CD14-positive monocyte (primary cell): ENCODE measurements at regions not wholly inside any gene's neighbourhood (a gene's known extent, or its start where the extent isn't known, plus 50 kb on each side); places are given as distances from the start of the nearest gene placed in this dataset.

Source experiments
- DNase-seq, 3 donors: peaks; one replicate each; pipeline ENCODE4 v3.0.0-alpha.2; 2011 to 2022
- H2AFZ ChIP-seq: 2 replicates; pipeline ENCODE4 v1.6.0; 2012; ENCODE audit warnings: mild to moderate bottlenecking, low read depth, low read length, inconsistent platforms; ENCODE audit not compliant: insufficient read depth, poor library complexity, severe bottlenecking
- H3K27ac ChIP-seq, 2 donors: 1 replicate in 1 of 2; 2 replicates in 1 of 2; pipeline ENCODE4 v1.5.1; 2012 to 2013; ENCODE audit warnings: low read length in 2 of 2, control low read depth in 1 of 2, inconsistent platforms in 1 of 2, low read depth in 1 of 2, mild to moderate bottlenecking in 1 of 2
- H3K27me3 ChIP-seq, 2 donors: one replicate each; pipeline versions ENCODE4 v1.6.0 to v1.6.1; 2011 to 2013; ENCODE audit warnings: low read length in 2 of 2; ENCODE audit not compliant: control insufficient read depth in 2 of 2, insufficient read depth in 2 of 2
- H3K36me3 ChIP-seq, 2 donors: replicated peaks in 1 of 2; 1 replicate in 1 of 2; 2 replicates in 1 of 2; pipeline versions ENCODE4 v1.5.1 to v1.6.1; 2012 to 2013; ENCODE audit warnings: low read length in 2 of 2, control low read depth in 1 of 2, inconsistent platforms in 1 of 2, mild to moderate bottlenecking in 1 of 2; ENCODE audit not compliant: insufficient read depth in 2 of 2, control insufficient read depth in 1 of 2
- H3K4me1 ChIP-seq, 2 donors: 1 replicate in 1 of 2; 2 replicates in 1 of 2; pipeline versions ENCODE4 v1.5.1 to v1.6.1; 2012 to 2013; ENCODE audit warnings: low read length in 2 of 2, control low read depth in 1 of 2, inconsistent platforms in 1 of 2, mild to moderate bottlenecking in 1 of 2, moderate library complexity in 1 of 2; ENCODE audit not compliant: insufficient read depth in 2 of 2, control insufficient read depth in 1 of 2
- H3K4me2 ChIP-seq: replicated peaks from 2 replicates; pipeline ENCODE3; 2012; ENCODE audit warnings: low read length, moderate library complexity, mild to moderate bottlenecking; ENCODE audit not compliant: poor library complexity, severe bottlenecking; ENCODE audit errors: extremely low read depth
- H3K4me3 ChIP-seq, 3 experiments: fragments of 200-600 bp in 1 of 3; sonication (generic) in 1 of 3; replicated peaks in 1 of 3; 1 replicate in 2 of 3; 2 replicates in 1 of 3; pipeline ENCODE4 v1.5.1; 2011 to 2013; ENCODE audit warnings: low read length in 3 of 3, mild to moderate bottlenecking in 3 of 3, control low read depth in 2 of 3, low read depth in 2 of 3, inconsistent platforms in 1 of 3, moderate library complexity in 1 of 3
- H3K79me2 ChIP-seq: 2 replicates; pipeline ENCODE4 v1.6.0; 2012; ENCODE audit warnings: mild to moderate bottlenecking, control low read depth, inconsistent platforms, low read length, moderate library complexity; ENCODE audit not compliant: insufficient read depth
- H3K9ac ChIP-seq: 2 replicates; pipeline ENCODE4 v1.6.0; 2017; ENCODE audit warnings: low read length, mild to moderate bottlenecking; ENCODE audit not compliant: insufficient read depth, poor library complexity, severe bottlenecking
- H3K9me3 ChIP-seq, 2 donors: replicated peaks in 1 of 2; 1 replicate in 1 of 2; 2 replicates in 1 of 2; pipeline versions ENCODE4 v1.5.1 to v1.6.1; 2012 to 2013; ENCODE audit warnings: low read length in 2 of 2, control low read depth in 1 of 2; ENCODE audit not compliant: control insufficient read depth in 1 of 2, insufficient read depth in 1 of 2
- H4K20me1 ChIP-seq: 2 replicates; pipeline ENCODE4 v1.6.0; 2012; ENCODE audit warnings: mild to moderate bottlenecking, low read length, control low read depth, moderate library complexity; ENCODE audit not compliant: insufficient read depth
- H3K27ac Mint-ChIP-seq, 7 donors: one replicate each; pipeline ENCODE4 v1.8.0; 2020; ENCODE audit warnings: mild to moderate bottlenecking in 7 of 7, mixed read lengths in 7 of 7, moderate library complexity in 6 of 7, inconsistent platforms in 2 of 7
- H3K27me3 Mint-ChIP-seq, 3 donors: one replicate each; pipeline ENCODE4 v1.8.0; 2021 to 2022; ENCODE audit warnings: low read depth in 3 of 3, mild to moderate bottlenecking in 3 of 3, mixed read lengths in 3 of 3, moderate library complexity in 3 of 3, inconsistent platforms in 1 of 3
- H3K36me3 Mint-ChIP-seq, 2 donors: one replicate each; pipeline ENCODE4 v1.8.0; 2020; ENCODE audit warnings: mixed read lengths in 2 of 2, inconsistent platforms in 1 of 2, mild to moderate bottlenecking in 1 of 2
- H3K4me1 Mint-ChIP-seq: one replicate; pipeline ENCODE4 v1.8.0; 2020; ENCODE audit warnings: mild to moderate bottlenecking, mixed read lengths
- H3K4me3 Mint-ChIP-seq, 2 donors: one replicate each; pipeline ENCODE4 v1.8.0; 2020; ENCODE audit warnings: mild to moderate bottlenecking in 2 of 2, mixed read lengths in 2 of 2, moderate library complexity in 1 of 2
- H3K9me3 Mint-ChIP-seq, 7 donors: one replicate each; pipeline ENCODE4 v1.8.0; 2020 to 2022; ENCODE audit warnings: mixed read lengths in 7 of 7, mild to moderate bottlenecking in 6 of 7, moderate library complexity in 6 of 7, inconsistent platforms in 2 of 7
- WGBS: methylation state at CpG from one replicate; pipeline ENCODE4 v1.1.5; 2013; ENCODE audit warnings: missing lambda C conversion rate; ENCODE audit not compliant: insufficient coverage; 5-methylcytosine and 5-hydroxymethylcytosine counted together
- intact Hi-C, 2 donors: fragments of 100-400 bp; cut with micrococcal nuclease; formaldehyde crosslinking; loops; one replicate each; pipeline versions ENCODE4 v1.15.0 to v1.15.1; 2023
- TF ChIP-seq, protein P1 (sequence below): fragments of 200-600 bp; IDR thresholded peaks from one replicate; pipeline ENCODE4 v1.8.0; 2022; ENCODE audit warnings: antibody characterized with exemption, mild to moderate bottlenecking

DNA sequence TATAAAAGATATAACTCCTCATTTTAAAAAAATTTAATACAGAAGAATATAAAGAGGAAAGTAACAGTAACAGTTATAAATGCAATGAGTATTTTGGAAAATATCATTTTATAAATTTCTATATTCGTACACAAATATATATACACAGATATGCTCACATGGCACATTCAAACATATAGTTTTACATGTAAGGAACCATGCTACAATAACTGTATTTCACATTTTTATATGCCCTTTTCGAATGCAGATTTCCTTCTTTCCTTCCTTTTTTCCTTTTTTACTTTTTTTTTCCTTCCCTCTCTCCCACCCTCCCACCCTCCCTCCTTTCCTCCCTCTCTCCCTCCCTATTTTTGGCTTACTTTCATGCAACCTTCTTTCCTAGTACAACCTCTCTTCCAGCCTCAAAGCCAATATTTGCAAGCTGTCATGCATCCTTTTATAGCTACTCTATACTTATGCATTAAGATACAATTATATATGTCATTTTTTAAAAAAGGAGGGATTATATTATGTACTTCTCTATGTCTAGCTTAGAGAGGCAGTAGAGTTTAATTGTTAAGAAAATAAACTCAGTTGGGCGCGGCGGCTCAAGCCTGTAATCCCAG, 830.5 kb downstream of the IGSF11 start:
- H3K9ac ChIP-seq: no peak overlapping the region
- H3K4me3 Mint-ChIP-seq: no peak overlapping the region
- TF ChIP-seq, protein P1, sequence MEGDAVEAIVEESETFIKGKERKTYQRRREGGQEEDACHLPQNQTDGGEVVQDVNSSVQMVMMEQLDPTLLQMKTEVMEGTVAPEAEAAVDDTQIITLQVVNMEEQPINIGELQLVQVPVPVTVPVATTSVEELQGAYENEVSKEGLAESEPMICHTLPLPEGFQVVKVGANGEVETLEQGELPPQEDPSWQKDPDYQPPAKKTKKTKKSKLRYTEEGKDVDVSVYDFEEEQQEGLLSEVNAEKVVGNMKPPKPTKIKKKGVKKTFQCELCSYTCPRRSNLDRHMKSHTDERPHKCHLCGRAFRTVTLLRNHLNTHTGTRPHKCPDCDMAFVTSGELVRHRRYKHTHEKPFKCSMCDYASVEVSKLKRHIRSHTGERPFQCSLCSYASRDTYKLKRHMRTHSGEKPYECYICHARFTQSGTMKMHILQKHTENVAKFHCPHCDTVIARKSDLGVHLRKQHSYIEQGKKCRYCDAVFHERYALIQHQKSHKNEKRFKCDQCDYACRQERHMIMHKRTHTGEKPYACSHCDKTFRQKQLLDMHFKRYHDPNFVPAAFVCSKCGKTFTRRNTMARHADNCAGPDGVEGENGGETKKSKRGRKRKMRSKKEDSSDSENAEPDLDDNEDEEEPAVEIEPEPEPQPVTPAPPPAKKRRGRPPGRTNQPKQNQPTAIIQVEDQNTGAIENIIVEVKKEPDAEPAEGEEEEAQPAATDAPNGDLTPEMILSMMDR: no peak
- H4K20me1 ChIP-seq: no peaks in the 10 kb centered on the region
- no peaks in the 10 kb centered on the region for H3K4me1 ChIP-seq
- H3K4me3 ChIP-seq: no peak overlapping the region
- 82% methylated on average over 4 of the region's 5 CpGs for WGBS
- no peak for DNase-seq
- H3K27ac ChIP-seq: no peak overlapping the region
- no peaks in the 10 kb centered on the region for H3K27me3 ChIP-seq
- no peaks in the 10 kb centered on the region for H3K79me2 ChIP-seq
- no peak overlapping the region for H3K27ac Mint-ChIP-seq
- no peaks in the 10 kb centered on the region for H3K27me3 Mint-ChIP-seq
- no peaks in the 10 kb centered on the region for H3K4me1 Mint-ChIP-seq
- no peaks in the 10 kb centered on the region for H3K36me3 Mint-ChIP-seq
- intact Hi-C loops: no loop called here
- peaks cover 1 to 19% (median 4%) of the 10 kb centered on the region in 7 donors for H3K9me3 Mint-ChIP-seq
- no peak overlapping the region for H3K4me2 ChIP-seq
- H3K9me3 ChIP-seq: peaks cover 7 to 9% of the 10 kb centered on the region in 2 donors
- H2AFZ ChIP-seq: no peak overlapping the region
- H3K36me3 ChIP-seq: no peaks in the 10 kb centered on the region

DNA sequence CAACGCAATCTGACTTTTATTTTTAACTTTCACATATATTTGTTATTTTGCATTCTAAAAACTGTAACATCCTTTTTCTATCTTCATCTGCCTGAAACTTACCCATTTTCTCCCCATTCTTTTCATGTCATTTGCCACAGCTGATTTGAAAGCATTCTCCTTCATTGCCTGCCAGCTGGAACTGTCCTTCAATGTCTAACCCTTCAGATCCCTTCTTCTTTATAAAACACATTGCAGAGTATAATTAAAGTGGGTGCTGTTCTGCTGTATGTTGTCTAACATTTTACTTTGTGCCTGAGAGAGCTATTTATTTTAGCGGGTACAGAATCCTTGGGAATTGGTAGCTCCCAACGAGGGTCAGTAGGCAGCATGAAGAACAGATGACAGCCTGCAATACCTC, 827.4 kb downstream of the IGSF11 start:
- intact Hi-C loops: no loop called here
- Histone ChIP-seq H3K9me3 (peaks cover 0 to 4% of the 10 kb centered on the region in 2 donors), H3K27ac (no peak overlapping the region), H3K79me2 (no peaks in the 10 kb centered on the region), H4K20me1 (no peaks in the 10 kb centered on the region), H3K36me3 (no peaks in the 10 kb centered on the region), H3K27me3 (no peaks in the 10 kb centered on the region), H2AFZ (no peak overlapping the region), H3K9ac (no peak overlapping the region), H3K4me3 (no peak overlapping the region), H3K4me1 (no peaks in the 10 kb centered on the region), H3K4me2 (no peak overlapping the region)
- H3K4me3 Mint-ChIP-seq: no peak overlapping the region
- WGBS: 87% methylated on average over 2 of the region's 3 CpGs
- H3K36me3 Mint-ChIP-seq: no peaks in the 10 kb centered on the region
- H3K27me3 Mint-ChIP-seq: no peaks in the 10 kb centered on the region
- TF ChIP-seq, protein P1: no peak
- no peaks in the 10 kb centered on the region for H3K4me1 Mint-ChIP-seq
- DNase-seq: no peak
- H3K9me3 Mint-ChIP-seq: peaks cover 0 to 12% (median 2%) of the 10 kb centered on the region in 7 donors
- H3K27ac Mint-ChIP-seq: no peak overlapping the region
